GM06990 (cell line): ENCODE measurements at regions not wholly inside any gene's neighbourhood (a gene's known extent, or its start where the extent isn't known, plus 50 kb on each side); places are given as distances from the start of the nearest gene placed in this dataset.

Source experiments
- DNase-seq: peaks from one replicate; pipeline ENCODE4 v3.0.0-alpha.2; 2011; ENCODE audit not compliant: insufficient read length; ENCODE audit errors: extremely low read depth
- H3K27me3 ChIP-seq: replicated peaks from 2 replicates; pipeline ENCODE4 v1.6.0; 2011; ENCODE audit warnings: low read length; ENCODE audit not compliant: control insufficient read depth, insufficient read depth
- H3K36me3 ChIP-seq: 2 replicates; pipeline ENCODE4 v1.5.1; 2011; ENCODE audit warnings: low read length; ENCODE audit not compliant: control insufficient read depth, insufficient read depth
- H3K4me3 ChIP-seq: replicated peaks from 2 replicates; pipeline ENCODE4 v1.5.1; 2011; ENCODE audit warnings: low read depth, mild to moderate bottlenecking, control low read depth, low read length
- TF ChIP-seq, protein P1 (sequence below): IDR thresholded peaks from 2 replicates; pipeline ENCODE4 v1.5.1; 2011; ENCODE audit warnings: low read length, control low read depth, mild to moderate bottlenecking, inconsistent platforms; ENCODE audit not compliant: insufficient read depth, poor library complexity, severe bottlenecking

DNA sequence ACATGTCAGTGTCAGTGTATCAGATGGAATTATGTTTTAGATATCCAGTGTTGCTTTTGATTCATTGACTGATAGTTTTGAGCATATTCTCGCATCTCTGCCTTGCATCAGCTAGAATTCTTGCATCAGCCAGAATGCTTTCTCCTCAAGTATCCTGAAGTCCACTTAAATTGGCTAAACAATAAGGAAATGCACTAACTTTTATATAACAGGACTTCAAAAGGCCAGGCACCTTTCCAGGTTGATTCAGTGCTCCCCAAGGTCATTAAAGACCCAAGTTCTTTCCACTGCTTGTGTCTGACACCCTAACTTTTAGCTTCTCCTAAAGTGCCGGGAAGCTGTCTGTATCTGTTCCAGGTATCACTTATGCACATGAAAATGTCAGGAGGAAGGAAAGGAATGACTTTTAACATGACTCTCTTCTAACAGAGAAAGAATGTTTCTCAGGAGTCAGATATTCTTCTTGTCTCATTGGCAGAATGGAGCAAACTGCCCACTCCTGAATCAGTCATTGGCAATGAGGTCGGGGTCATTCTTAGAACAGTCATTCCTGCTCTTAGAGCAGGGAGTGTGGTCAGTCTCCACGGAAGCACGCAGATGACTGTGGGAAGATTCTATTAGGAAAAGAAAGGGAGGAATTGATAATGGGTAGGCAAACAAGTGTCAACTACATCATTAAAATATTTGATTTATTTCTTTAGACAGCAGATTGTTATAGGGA is 92.9 kb upstream of the TLL1 start:
- DNase-seq, result no peak
- Histone ChIP-seq H3K27me3 (no peaks in the 10 kb centered on the region), H3K4me3 (no peak overlapping the region), H3K36me3 (no peaks in the 10 kb centered on the region)
- TF ChIP-seq, protein P1, sequence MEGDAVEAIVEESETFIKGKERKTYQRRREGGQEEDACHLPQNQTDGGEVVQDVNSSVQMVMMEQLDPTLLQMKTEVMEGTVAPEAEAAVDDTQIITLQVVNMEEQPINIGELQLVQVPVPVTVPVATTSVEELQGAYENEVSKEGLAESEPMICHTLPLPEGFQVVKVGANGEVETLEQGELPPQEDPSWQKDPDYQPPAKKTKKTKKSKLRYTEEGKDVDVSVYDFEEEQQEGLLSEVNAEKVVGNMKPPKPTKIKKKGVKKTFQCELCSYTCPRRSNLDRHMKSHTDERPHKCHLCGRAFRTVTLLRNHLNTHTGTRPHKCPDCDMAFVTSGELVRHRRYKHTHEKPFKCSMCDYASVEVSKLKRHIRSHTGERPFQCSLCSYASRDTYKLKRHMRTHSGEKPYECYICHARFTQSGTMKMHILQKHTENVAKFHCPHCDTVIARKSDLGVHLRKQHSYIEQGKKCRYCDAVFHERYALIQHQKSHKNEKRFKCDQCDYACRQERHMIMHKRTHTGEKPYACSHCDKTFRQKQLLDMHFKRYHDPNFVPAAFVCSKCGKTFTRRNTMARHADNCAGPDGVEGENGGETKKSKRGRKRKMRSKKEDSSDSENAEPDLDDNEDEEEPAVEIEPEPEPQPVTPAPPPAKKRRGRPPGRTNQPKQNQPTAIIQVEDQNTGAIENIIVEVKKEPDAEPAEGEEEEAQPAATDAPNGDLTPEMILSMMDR, result no peak

DNA sequence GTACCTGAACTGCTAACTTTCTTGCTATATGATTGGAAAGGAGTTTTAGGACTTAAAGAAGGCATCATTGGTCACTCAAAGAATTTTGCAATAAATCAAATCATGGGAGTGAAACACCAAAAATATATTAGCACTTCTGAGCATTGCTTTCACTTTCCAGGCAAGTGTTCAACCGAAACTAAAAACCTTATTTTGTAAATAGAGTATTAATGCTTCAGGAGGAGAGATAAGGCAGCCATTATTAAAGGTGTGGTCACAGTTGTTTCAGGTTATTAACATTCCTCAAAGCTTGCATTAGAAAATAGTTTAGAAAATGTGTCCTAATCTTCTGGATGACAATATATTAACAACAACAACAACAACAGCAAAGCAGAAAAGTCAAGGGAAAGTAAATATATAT is 92.3 kb upstream of the TLL1 start:
- TF ChIP-seq, protein P1, result no peak

DNA sequence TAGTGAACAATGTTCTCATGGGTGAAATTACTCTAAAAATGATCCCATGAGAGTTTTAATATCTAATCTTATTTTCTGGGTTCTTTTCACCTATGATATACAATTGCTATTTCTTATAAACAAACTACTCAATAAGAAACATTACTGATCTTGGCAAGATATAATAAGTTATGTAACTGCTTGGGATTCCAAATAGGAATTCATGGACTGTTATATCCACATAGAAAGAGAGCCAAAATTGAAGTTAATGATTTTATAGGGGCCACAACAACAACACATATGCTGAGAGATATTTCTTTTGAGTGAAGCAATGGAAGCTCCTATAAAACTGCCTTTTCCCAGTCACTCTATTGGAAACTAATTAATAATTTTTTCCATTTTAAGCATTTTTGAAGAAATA is 90.4 kb upstream of the TLL1 start:
- DNase-seq, result no peak
- TF ChIP-seq, protein P1, result no peak
- Histone ChIP-seq H3K4me3 (no peak overlapping the region), H3K27me3 (no peaks in the 10 kb centered on the region), H3K36me3 (no peaks in the 10 kb centered on the region)

More for the DNA sequence above, 92.3 kb upstream of the TLL1 start:
- Histone ChIP-seq H3K27me3 (no peaks in the 10 kb centered on the region), H3K4me3 (no peak overlapping the region), H3K36me3 (no peaks in the 10 kb centered on the region)
- no peak for DNase-seq

DNA sequence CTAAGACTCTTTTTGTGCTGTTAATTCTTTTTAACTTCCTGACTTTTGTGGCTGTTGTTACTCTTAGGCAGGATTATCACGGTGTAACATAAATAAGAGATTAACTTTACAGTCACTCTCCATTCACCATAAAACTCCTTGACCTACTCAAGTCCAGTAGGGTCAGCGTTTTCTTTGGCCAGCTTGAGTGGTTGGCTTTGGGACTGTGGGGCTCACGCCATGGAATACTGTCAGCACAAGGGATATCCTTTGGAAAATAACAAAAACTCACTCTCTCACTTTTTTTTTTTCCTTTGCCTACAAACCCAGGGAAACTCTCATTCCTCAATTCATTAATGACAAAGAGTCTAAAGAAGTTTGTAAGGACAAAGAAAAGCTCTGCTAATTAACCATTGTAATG is 89.4 kb upstream of the TLL1 start:
- DNase-seq, result no peak
- no peaks in the 10 kb centered on the region for H3K27me3 ChIP-seq
- TF ChIP-seq, protein P1, result no peak
- H3K36me3 ChIP-seq, result no peaks in the 10 kb centered on the region
- no peak overlapping the region for H3K4me3 ChIP-seq

DNA sequence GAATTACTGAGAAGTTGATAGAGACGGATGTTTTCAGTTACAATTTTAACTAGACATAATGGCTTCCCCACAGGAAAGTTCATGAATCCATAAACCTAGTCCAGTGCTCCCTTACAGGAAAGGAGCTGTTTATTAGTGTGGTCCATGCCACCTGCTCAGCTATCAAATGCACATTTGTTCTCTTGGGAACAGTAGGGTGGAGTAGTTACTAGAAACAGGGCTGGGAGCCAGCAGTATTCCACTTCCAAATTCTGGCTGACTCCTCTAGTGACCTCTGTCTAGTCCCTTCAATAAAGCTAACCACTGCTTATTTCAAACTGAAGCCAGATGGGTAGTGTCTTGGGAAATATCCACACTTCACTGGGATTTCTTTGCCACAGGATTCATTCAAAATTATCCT is 88.4 kb upstream of the TLL1 start:
- DNase-seq, result no peak
- TF ChIP-seq, protein P1, result no peak
- no peaks in the 10 kb centered on the region for H3K27me3 ChIP-seq
- no peaks in the 10 kb centered on the region for H3K36me3 ChIP-seq
- no peak overlapping the region for H3K4me3 ChIP-seq

DNA sequence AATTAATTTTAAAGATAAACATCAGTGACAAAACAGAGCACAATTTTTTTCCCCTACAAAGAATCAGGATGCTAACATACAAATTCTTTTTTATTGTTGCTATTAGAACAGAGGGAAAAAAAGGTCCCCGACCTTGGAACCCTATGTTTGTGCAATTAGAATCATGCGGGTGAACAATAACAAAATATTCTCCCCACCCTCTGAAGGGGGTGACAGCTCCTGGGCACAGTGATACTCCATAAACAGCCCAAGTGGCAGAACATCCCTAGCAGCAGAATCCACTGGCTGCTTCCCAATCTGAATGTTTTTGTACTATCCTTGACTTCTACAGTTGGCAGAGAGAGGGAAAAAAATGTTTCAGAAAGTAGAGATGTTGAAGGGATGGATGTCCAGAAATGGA is 87.7 kb upstream of the TLL1 start:
- Histone ChIP-seq H3K4me3 (no peak overlapping the region), H3K27me3 (no peaks in the 10 kb centered on the region), H3K36me3 (no peaks in the 10 kb centered on the region)
- DNase-seq, result no peak
- TF ChIP-seq, protein P1, result no peak
